Transverse colon (tissue), 4 donors: ENCODE measurements at regions not wholly inside any gene's neighbourhood (a gene's known extent, or its start where the extent isn't known, plus 50 kb on each side); places are given as distances from the start of the nearest gene placed in this dataset.

Experiments used
- EP300 ChIP-seq: sonication (generic); formaldehyde crosslinking; IDR thresholded peaks from one replicate; pipeline ENCODE4 v1.6.1; 2017; ENCODE audit warnings: antibody characterized with exemption, low read depth
- POLR2A ChIP-seq: fragments of 450-650 bp; IDR thresholded peaks from one replicate; pipeline ENCODE4 v1.6.1; 2016; ENCODE audit warnings: antibody characterized with exemption, mild to moderate bottlenecking, moderate library complexity
- POLR2AphosphoS5 ChIP-seq, 3 donors: sonication (generic); formaldehyde crosslinking; IDR thresholded peaks; one replicate each; pipeline ENCODE4 v1.6.1; 2016; ENCODE audit warnings: antibody characterized with exemption in 3 of 3
- TF ChIP-seq, protein P1 (sequence below), 5 experiments: fragments of 200-600 bp in 3 of 5; fragments of 450-650 bp in 2 of 5; sonication (generic) in 3 of 5; IDR thresholded peaks; 1 replicate in 2 of 5; 2 replicates in 3 of 5; pipeline ENCODE4 v1.5.1; 2016 to 2017; ENCODE audit warnings: antibody characterized with exemption in 5 of 5, inconsistent platforms in 3 of 5, mild to moderate bottlenecking in 2 of 5, moderate library complexity in 1 of 5

DNA sequence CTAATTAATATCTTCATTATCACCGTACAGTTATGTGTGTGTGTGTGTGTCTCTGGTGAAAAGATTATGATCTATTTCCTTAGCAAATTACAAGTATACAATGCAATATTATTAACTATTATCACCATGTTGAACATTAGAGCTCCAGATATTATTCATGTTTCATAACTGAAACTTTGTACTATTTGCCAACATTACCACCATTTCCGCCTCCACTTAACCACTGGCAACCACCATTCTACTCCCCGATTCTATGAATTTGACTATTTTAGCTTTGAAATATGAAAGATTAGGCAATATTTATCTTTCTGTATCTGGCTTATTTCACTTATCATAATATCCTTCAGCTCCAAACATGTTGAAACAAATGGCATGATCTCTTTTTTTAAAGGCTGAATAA lies 717.9 kb downstream of the ARAP2 start:
- TF ChIP-seq, protein P1, sequence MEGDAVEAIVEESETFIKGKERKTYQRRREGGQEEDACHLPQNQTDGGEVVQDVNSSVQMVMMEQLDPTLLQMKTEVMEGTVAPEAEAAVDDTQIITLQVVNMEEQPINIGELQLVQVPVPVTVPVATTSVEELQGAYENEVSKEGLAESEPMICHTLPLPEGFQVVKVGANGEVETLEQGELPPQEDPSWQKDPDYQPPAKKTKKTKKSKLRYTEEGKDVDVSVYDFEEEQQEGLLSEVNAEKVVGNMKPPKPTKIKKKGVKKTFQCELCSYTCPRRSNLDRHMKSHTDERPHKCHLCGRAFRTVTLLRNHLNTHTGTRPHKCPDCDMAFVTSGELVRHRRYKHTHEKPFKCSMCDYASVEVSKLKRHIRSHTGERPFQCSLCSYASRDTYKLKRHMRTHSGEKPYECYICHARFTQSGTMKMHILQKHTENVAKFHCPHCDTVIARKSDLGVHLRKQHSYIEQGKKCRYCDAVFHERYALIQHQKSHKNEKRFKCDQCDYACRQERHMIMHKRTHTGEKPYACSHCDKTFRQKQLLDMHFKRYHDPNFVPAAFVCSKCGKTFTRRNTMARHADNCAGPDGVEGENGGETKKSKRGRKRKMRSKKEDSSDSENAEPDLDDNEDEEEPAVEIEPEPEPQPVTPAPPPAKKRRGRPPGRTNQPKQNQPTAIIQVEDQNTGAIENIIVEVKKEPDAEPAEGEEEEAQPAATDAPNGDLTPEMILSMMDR (IDR thresholded peaks at IDR 0.05), result no peak
- TF ChIP-seq POLR2AphosphoS5 (IDR thresholded peaks at IDR 0.05) (no peak), POLR2A (no peak), EP300 (no peak)
